IMR-90 (cell line): ENCODE measurements at regions not wholly inside any gene's neighbourhood (a gene's known extent, or its start where the extent isn't known, plus 50 kb on each side); places are given as distances from the start of the nearest gene placed in this dataset.

Experiments used
- ATAC-seq: fragments of 200-7000 bp; cut with Tn5 transposase; 2 replicates; pipeline ENCODE4 v1.9.1; 2020; ENCODE audit warnings: low read depth, mild to moderate bottlenecking, moderate library complexity
- BruUV-seq: library from RNA; stranded (reverse); fragments of 400-500 nt; replicated peaks from 2 replicates; lab custom pipeline; 2021; lab: Mats Ljungman, UMichigan
- CTCF ChIA-PET: fragments of 300-600 bp; formaldehyde crosslinking; extraction: SDS; loops from one replicate; lab custom pipeline; 2021; ENCODE audit warnings: antibody characterized with exemption; lab: Yijun Ruan, JAX
- POLR2A ChIA-PET: fragments of 300-600 bp; sonication (Branson Sonifier 250); formaldehyde crosslinking; loops from one replicate; lab custom pipeline; 2022; ENCODE audit warnings: antibody characterized with exemption; ENCODE audit not compliant: unreplicated experiment; lab: Charles Lee
- DNase-seq: peaks from one replicate; pipeline ENCODE4 v3.0.0; 2013
- H2AFZ ChIP-seq: replicated peaks from 2 replicates; pipeline ENCODE3; 2013; ENCODE audit warnings: low read length, mild to moderate bottlenecking; ENCODE audit not compliant: poor library complexity
- H2AK5ac ChIP-seq: 2 replicates; pipeline ENCODE4 v1.6.1; 2013; ENCODE audit warnings: low read depth, low read length, inconsistent platforms
- H2AK9ac ChIP-seq: replicated peaks from 2 replicates; pipeline ENCODE3; 2013; ENCODE audit warnings: mild to moderate bottlenecking, low read depth, low read length, moderate library complexity; ENCODE audit not compliant: poor library complexity
- H2BK120ac ChIP-seq: 2 replicates; pipeline ENCODE4 v1.6.1; 2013; ENCODE audit warnings: low read depth, low read length, inconsistent platforms
- H2BK15ac ChIP-seq: 3 replicates; pipeline ENCODE4 v1.6.1; 2013; ENCODE audit warnings: low read depth, low read length, inconsistent platforms
- H2BK20ac ChIP-seq: 2 replicates; pipeline ENCODE4 v1.6.1; 2013; ENCODE audit warnings: low read depth, mild to moderate bottlenecking, inconsistent platforms, low read length, moderate library complexity
- H2BK5ac ChIP-seq: 2 replicates; pipeline ENCODE4 v1.6.1; 2013; ENCODE audit warnings: mild to moderate bottlenecking, low read depth, low read length, inconsistent platforms; ENCODE audit not compliant: poor library complexity, severe bottlenecking
- H3K14ac ChIP-seq: replicated peaks from 2 replicates; pipeline ENCODE4 v1.6.1; 2013; ENCODE audit warnings: low read depth, low read length, inconsistent platforms
- H3K18ac ChIP-seq: 2 replicates; pipeline ENCODE4 v1.6.1; 2013; ENCODE audit warnings: low read depth, low read length, control low read depth
- H3K23ac ChIP-seq: 2 replicates; pipeline ENCODE4 v1.6.1; 2013; ENCODE audit warnings: low read depth, low read length, inconsistent platforms
- H3K27ac ChIP-seq: 2 replicates; pipeline ENCODE4 v1.5.1; 2013; ENCODE audit warnings: mild to moderate bottlenecking, control low read depth, low read length; ENCODE audit not compliant: insufficient read depth
- H3K27me3 ChIP-seq: 2 replicates; pipeline ENCODE4 v1.6.1; 2013; ENCODE audit warnings: low read length; ENCODE audit not compliant: control insufficient read depth, insufficient read depth
- H3K36me3 ChIP-seq: 2 replicates; pipeline ENCODE4 v1.6.1; 2013; ENCODE audit warnings: low read length, mixed read lengths; ENCODE audit not compliant: control insufficient read depth, insufficient read depth
- H3K4ac ChIP-seq: 2 replicates; pipeline ENCODE4 v1.6.1; 2013; ENCODE audit warnings: low read depth, low read length, inconsistent platforms
- H3K4me1 ChIP-seq: 2 replicates; pipeline ENCODE4 v1.6.1; 2013; ENCODE audit warnings: low read length, mixed read lengths; ENCODE audit not compliant: control insufficient read depth, insufficient read depth
- H3K4me2 ChIP-seq: 2 replicates; pipeline ENCODE4 v1.6.1; 2013; ENCODE audit warnings: low read depth, mild to moderate bottlenecking, control low read depth, low read length, moderate library complexity
- H3K4me3 ChIP-seq: 2 replicates; pipeline ENCODE4 v1.5.1; 2013; ENCODE audit warnings: low read depth, mild to moderate bottlenecking, control low read depth, low read length, moderate library complexity; ENCODE audit not compliant: insufficient read depth
- H3K56ac ChIP-seq: 2 replicates; pipeline ENCODE4 v1.6.1; 2013; ENCODE audit warnings: low read length, inconsistent platforms; ENCODE audit not compliant: insufficient read depth; ENCODE audit errors: extremely low read depth
- H3K79me1 ChIP-seq, 2 experiments: 2 replicates each; pipeline ENCODE4 v1.6.1; 2013; ENCODE audit warnings: low read length in 2 of 2, inconsistent platforms in 1 of 2, low read depth in 1 of 2
- H3K9ac ChIP-seq: 2 replicates; pipeline ENCODE4 v1.6.1; 2013; ENCODE audit warnings: low read depth, low read length, control low read depth
- H3K9me1 ChIP-seq: 2 replicates; pipeline ENCODE4 v1.6.1; 2013; ENCODE audit warnings: low read length, inconsistent platforms; ENCODE audit not compliant: insufficient read depth
- H3K9me3 ChIP-seq: 2 replicates; pipeline ENCODE4 v1.6.1; 2013; ENCODE audit warnings: low read length; ENCODE audit not compliant: control insufficient read depth, insufficient read depth
- H4K20me1 ChIP-seq: 2 replicates; pipeline ENCODE4 v1.6.1; 2013; ENCODE audit warnings: low read length, inconsistent platforms; ENCODE audit not compliant: insufficient read depth
- H4K5ac ChIP-seq: 2 replicates; pipeline ENCODE4 v1.6.1; 2013; ENCODE audit warnings: mild to moderate bottlenecking, low read depth, low read length, control low read depth
- H4K8ac ChIP-seq, 2 experiments: 2 replicates each; pipeline ENCODE4 v1.6.1; 2013; ENCODE audit warnings: low read depth in 2 of 2, low read length in 2 of 2, control low read depth in 1 of 2, inconsistent platforms in 1 of 2
- H4K91ac ChIP-seq: 2 replicates; pipeline ENCODE4 v1.6.1; 2013; ENCODE audit warnings: low read depth, low read length, inconsistent platforms; ENCODE audit not compliant: insufficient read depth
- BHLHE40 ChIP-seq: fragments of 150-350 bp; IDR thresholded peaks from 2 replicates; pipeline ENCODE4 v1.6.1; 2016; ENCODE audit warnings: mild to moderate bottlenecking, low read depth, low read length
- CEBPB ChIP-seq: IDR thresholded peaks from 2 replicates; pipeline ENCODE4 v1.6.1; 2012; ENCODE audit warnings: low read depth, low read length, improper control_type of control experiment
- CHD1 ChIP-seq: IDR thresholded peaks from 2 replicates; pipeline ENCODE4 v1.6.1; 2012; ENCODE audit warnings: low read depth, low read length, improper control_type of control experiment
- FOS ChIP-seq: fragments of 150-350 bp; IDR thresholded peaks from 2 replicates; pipeline ENCODE4 v1.6.1; 2016; ENCODE audit warnings: low read depth, low read length
- MAFK ChIP-seq: IDR thresholded peaks from 2 replicates; pipeline ENCODE4 v1.6.1; 2012; ENCODE audit warnings: low read depth, low read length, improper control_type of control experiment
- MAZ ChIP-seq: IDR thresholded peaks from 2 replicates; pipeline ENCODE4 v1.6.1; 2012; ENCODE audit warnings: low read depth, mild to moderate bottlenecking, low read length, improper control_type of control experiment, moderate library complexity, borderline replicate concordance
- MXI1 ChIP-seq: IDR thresholded peaks from 2 replicates; pipeline ENCODE4 v1.6.1; 2012; ENCODE audit warnings: low read depth, mild to moderate bottlenecking, low read length, moderate library complexity, borderline replicate concordance
- NFE2L2 ChIP-seq: fragments of 150-350 bp; IDR thresholded peaks from 2 replicates; pipeline ENCODE4 v1.6.1; 2016; ENCODE audit warnings: low read depth, mild to moderate bottlenecking, low read length
- POLR2A ChIP-seq: IDR thresholded peaks from 2 replicates; pipeline ENCODE4 v1.6.1; 2012; ENCODE audit warnings: mild to moderate bottlenecking, low read depth, low read length
- RAD21 ChIP-seq: IDR thresholded peaks from 2 replicates; pipeline ENCODE4 v1.6.1; 2012; ENCODE audit warnings: low read length, improper control_type of control experiment
- RCOR1 ChIP-seq: IDR thresholded peaks from 2 replicates; pipeline ENCODE4 v1.6.1; 2012; ENCODE audit warnings: mild to moderate bottlenecking, low read length, improper control_type of control experiment; ENCODE audit not compliant: insufficient replicate concordance
- RFX5 ChIP-seq: IDR thresholded peaks from 2 replicates; pipeline ENCODE4 v1.8.0; 2012; ENCODE audit warnings: low read depth, mild to moderate bottlenecking, low read length, moderate library complexity
- SMC3 ChIP-seq: fragments of 150-350 bp; IDR thresholded peaks from 2 replicates; pipeline ENCODE4 v1.6.1; 2016; ENCODE audit warnings: low read depth, mild to moderate bottlenecking, antibody characterized with exemption, low read length, moderate library complexity
- WGBS, 2 experiments: methylation state at CpG; one replicate each; pipeline versions ENCODE4 v1.1.5 to v1.1.7; 2013; ENCODE audit warnings: missing lambda C conversion rate in 2 of 2; ENCODE audit not compliant: insufficient read length in 1 of 2; ENCODE audit errors: extremely low coverage in 2 of 2; 5-methylcytosine and 5-hydroxymethylcytosine counted together
- dilution Hi-C: fragments of 300-500 bp; cut with HindIII; formaldehyde crosslinking; loops from one replicate; pipeline ENCODE4 v1.14.3; 2018; ENCODE audit warnings: low sequenced_read_pairs; ENCODE audit not compliant: unreplicated experiment
- in situ Hi-C: fragments of 300-500 bp; cut with MboI; formaldehyde crosslinking; loops from 3 replicates; pipeline ENCODE4 v1.14.3; 2019; ENCODE audit warnings: low sequenced_read_pairs, inconsistent platforms, mixed read lengths
- intact Hi-C: fragments of 100-400 bp; cut with micrococcal nuclease; formaldehyde crosslinking; loops from 2 replicates; pipeline ENCODE4 v1.10.0; 2022
- TF ChIP-seq, protein P1 (sequence below): fragments of 150-350 bp; IDR thresholded peaks from 2 replicates; pipeline ENCODE4 v1.6.1; 2016; ENCODE audit warnings: low read depth, mild to moderate bottlenecking, low read length, moderate library complexity, borderline replicate concordance
- TF ChIP-seq, protein P2 (sequence below): fragments of 150-350 bp; IDR thresholded peaks from 2 replicates; pipeline ENCODE4 v1.6.1; 2017; ENCODE audit warnings: mild to moderate bottlenecking, antibody characterized with exemption, low read length, low read depth
- TF ChIP-seq, protein P3 (sequence below): conservative IDR thresholded peaks from 2 replicates; pipeline ENCODE4 v1.5.1; 2012; ENCODE audit warnings: mild to moderate bottlenecking, low read depth, low read length, improper control_type of control experiment

DNA sequence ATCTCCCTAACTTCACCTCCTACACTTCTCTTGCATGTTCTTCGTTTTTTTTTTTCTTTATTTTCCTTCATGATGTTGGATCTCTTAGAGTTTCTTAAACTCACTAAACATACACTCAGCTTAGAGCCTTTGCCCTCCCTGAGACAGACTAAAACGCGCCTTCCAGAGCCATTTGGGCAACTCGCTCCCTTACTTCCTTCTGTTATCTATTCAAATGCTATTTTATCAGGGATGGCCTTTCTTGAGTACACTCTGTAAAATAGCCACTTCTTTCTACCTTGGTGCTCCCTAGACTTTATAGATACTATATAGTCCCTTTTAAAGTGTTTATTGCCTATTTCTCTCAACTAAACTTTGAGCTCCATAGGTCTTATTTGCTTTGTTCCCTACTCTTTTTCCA lies 598.2 kb upstream of the NECTIN3 start:
- Histone ChIP-seq H3K9me1 (no peaks in the 10 kb centered on the region), H4K91ac (no peak overlapping the region), H2BK20ac (no peak overlapping the region), H2AFZ (no peak overlapping the region), H3K56ac (no peak overlapping the region), H3K36me3 (no peaks in the 10 kb centered on the region), H3K4ac (no peak overlapping the region), H3K4me1 (no peaks in the 10 kb centered on the region), H2BK120ac (no peak overlapping the region), H3K4me2 (no peak overlapping the region), H3K14ac (no peak overlapping the region), H2AK5ac (no peak overlapping the region), H2AK9ac (no peak overlapping the region), H3K79me1 (no peaks in the 10 kb centered on the region), H3K23ac (no peak overlapping the region), H3K9me3 (no peaks in the 10 kb centered on the region), H4K8ac (no peak overlapping the region), H4K20me1 (no peaks in the 10 kb centered on the region), H3K18ac (no peak overlapping the region), H3K9ac (no peak overlapping the region), H3K27me3 (no peaks in the 10 kb centered on the region), H3K27ac (no peak overlapping the region), H2BK5ac (no peak overlapping the region), H3K4me3 (no peak overlapping the region), H2BK15ac (no peak overlapping the region), H4K5ac (no peak overlapping the region)
- intact Hi-C loops (no loop called here), in situ Hi-C loops (no loop called here), dilution Hi-C loops (no loop called here)
- ChIA-PET CTCF (interaction anchor here (0.8 to 1.3 kb wide), 2 partner anchors 16 to 58 kb away, joined by 3 to 4 read pairs; no protein-coding TSS in a partner anchor), POLR2A (no interaction called here)
- TF ChIP-seq RFX5 = no peak
- no peak for TF ChIP-seq CHD1
- TF ChIP-seq CEBPB = no peak
- no peak for TF ChIP-seq RAD21
- TF ChIP-seq, protein P1, sequence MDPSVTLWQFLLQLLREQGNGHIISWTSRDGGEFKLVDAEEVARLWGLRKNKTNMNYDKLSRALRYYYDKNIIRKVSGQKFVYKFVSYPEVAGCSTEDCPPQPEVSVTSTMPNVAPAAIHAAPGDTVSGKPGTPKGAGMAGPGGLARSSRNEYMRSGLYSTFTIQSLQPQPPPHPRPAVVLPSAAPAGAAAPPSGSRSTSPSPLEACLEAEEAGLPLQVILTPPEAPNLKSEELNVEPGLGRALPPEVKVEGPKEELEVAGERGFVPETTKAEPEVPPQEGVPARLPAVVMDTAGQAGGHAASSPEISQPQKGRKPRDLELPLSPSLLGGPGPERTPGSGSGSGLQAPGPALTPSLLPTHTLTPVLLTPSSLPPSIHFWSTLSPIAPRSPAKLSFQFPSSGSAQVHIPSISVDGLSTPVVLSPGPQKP = no peak
- TF ChIP-seq MAFK = no peak
- no peak for TF ChIP-seq RCOR1
- no peak for TF ChIP-seq NFE2L2
- no peak for TF ChIP-seq FOS
- no peak for TF ChIP-seq POLR2A
- TF ChIP-seq, protein P2, sequence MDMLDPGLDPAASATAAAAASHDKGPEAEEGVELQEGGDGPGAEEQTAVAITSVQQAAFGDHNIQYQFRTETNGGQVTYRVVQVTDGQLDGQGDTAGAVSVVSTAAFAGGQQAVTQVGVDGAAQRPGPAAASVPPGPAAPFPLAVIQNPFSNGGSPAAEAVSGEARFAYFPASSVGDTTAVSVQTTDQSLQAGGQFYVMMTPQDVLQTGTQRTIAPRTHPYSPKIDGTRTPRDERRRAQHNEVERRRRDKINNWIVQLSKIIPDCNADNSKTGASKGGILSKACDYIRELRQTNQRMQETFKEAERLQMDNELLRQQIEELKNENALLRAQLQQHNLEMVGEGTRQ = no peak
- no peak for TF ChIP-seq MAZ
- no peak for TF ChIP-seq SMC3
- TF ChIP-seq BHLHE40 = no peak
- TF ChIP-seq MXI1 = no peak
- TF ChIP-seq, protein P3, sequence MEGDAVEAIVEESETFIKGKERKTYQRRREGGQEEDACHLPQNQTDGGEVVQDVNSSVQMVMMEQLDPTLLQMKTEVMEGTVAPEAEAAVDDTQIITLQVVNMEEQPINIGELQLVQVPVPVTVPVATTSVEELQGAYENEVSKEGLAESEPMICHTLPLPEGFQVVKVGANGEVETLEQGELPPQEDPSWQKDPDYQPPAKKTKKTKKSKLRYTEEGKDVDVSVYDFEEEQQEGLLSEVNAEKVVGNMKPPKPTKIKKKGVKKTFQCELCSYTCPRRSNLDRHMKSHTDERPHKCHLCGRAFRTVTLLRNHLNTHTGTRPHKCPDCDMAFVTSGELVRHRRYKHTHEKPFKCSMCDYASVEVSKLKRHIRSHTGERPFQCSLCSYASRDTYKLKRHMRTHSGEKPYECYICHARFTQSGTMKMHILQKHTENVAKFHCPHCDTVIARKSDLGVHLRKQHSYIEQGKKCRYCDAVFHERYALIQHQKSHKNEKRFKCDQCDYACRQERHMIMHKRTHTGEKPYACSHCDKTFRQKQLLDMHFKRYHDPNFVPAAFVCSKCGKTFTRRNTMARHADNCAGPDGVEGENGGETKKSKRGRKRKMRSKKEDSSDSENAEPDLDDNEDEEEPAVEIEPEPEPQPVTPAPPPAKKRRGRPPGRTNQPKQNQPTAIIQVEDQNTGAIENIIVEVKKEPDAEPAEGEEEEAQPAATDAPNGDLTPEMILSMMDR = no peak
- no peak for ATAC-seq
- BruUV-seq = no TSS peak
- WGBS, 2 experiments = no CpG with 5 or more reads among the region's 4 CpGs
- DNase-seq = no peak
